ENCODE measurements at regions not wholly inside any gene's neighbourhood (a gene's known extent, or its start where the extent isn't known, plus 50 kb on each side); places are given as distances from the start of the nearest gene placed in this dataset.
"Not testable (repeated sequence)": the region's sequence is repeated elsewhere in the genome, so short reads cannot be mapped to it uniquely, and the experiment has no call there.

- no peak for DNase-seq (ENCODE audit: low read depth)
These were observed 457.9 kb upstream of the ALCAM start for GRCh38 chr3:104908761-104909160.

- DNase-seq (ENCODE audit: low read depth), result peak; percentile 29
These were observed 457.5 kb upstream of the ALCAM start for GRCh38 chr3:104909198-104909597.

- no peak for DNase-seq (ENCODE audit: low read depth)
These were observed 457.0 kb upstream of the ALCAM start for GRCh38 chr3:104909721-104910120.

GRCh38 chr3:104911376-104911775 lies 455.3 kb upstream of the ALCAM start:
- no peak for DNase-seq (ENCODE audit: low read depth)

- no peak for DNase-seq (ENCODE audit: low read depth)
These were observed 449.7 kb upstream of the ALCAM start for GRCh38 chr3:104916971-104917370.

- no peak for DNase-seq (ENCODE audit: low read depth)
These were observed 446.2 kb upstream of the ALCAM start for GRCh38 chr3:104920512-104920911.

- no peak for DNase-seq (ENCODE audit: low read depth)
These were observed 432.7 kb upstream of the ALCAM start for GRCh38 chr3:104933972-104934371.

GRCh38 chr3:104935613-104936012 lies 431.1 kb upstream of the ALCAM start:
- DNase-seq (ENCODE audit: low read depth), result no peak

GRCh38 chr3:104939196-104939595 lies 427.5 kb upstream of the ALCAM start:
- no peak for DNase-seq (ENCODE audit: low read depth)

- DNase-seq (ENCODE audit: low read depth), result no peak
These were observed 424.9 kb upstream of the ALCAM start for GRCh38 chr3:104941785-104942184.

GRCh38 chr3:104943974-104944373 lies 422.7 kb upstream of the ALCAM start:
- no peak for DNase-seq (ENCODE audit: low read depth)

- DNase-seq (ENCODE audit: low read depth), result no peak
These were observed 418.8 kb upstream of the ALCAM start for GRCh38 chr3:104947943-104948342.

- DNase-seq (ENCODE audit: low read depth), result not testable (repeated sequence)
These were observed 416.9 kb upstream of the ALCAM start for GRCh38 chr3:104949810-104950209.

- DNase-seq (ENCODE audit: low read depth), result no peak
These were observed 415.3 kb upstream of the ALCAM start for GRCh38 chr3:104951426-104951825.

- DNase-seq (ENCODE audit: low read depth), result no peak
These were observed 414.4 kb upstream of the ALCAM start for GRCh38 chr3:104952146-104952972.

- no peak for DNase-seq (ENCODE audit: low read depth)
These were observed 409.9 kb upstream of the ALCAM start for GRCh38 chr3:104956620-104957345.

- no peak for DNase-seq (ENCODE audit: low read depth)
These were observed 406.1 kb upstream of the ALCAM start for GRCh38 chr3:104960579-104960978.

- DNase-seq (ENCODE audit: low read depth), result no peak
These were observed 404.9 kb upstream of the ALCAM start for GRCh38 chr3:104961851-104962250.

- no peak for DNase-seq (ENCODE audit: low read depth)
These were observed 392.4 kb upstream of the ALCAM start for GRCh38 chr3:104974316-104974715.

- no peak for DNase-seq (ENCODE audit: low read depth)
These were observed 389.0 kb upstream of the ALCAM start for GRCh38 chr3:104977719-104978118.

GRCh38 chr3:104982130-104982529 lies 384.6 kb upstream of the ALCAM start:
- no peak for DNase-seq (ENCODE audit: low read depth)

- DNase-seq (ENCODE audit: low read depth), result no peak
These were observed 378.9 kb upstream of the ALCAM start for GRCh38 chr3:104987859-104988258.

GRCh38 chr3:104988496-104988895 lies 378.2 kb upstream of the ALCAM start:
- no peak for DNase-seq (ENCODE audit: low read depth)
